Retinal pigment epithelial cell (primary cell): ENCODE measurements at regions not wholly inside any gene's neighbourhood (a gene's known extent, or its start where the extent isn't known, plus 50 kb on each side); places are given as distances from the start of the nearest gene placed in this dataset.
A peak's percentile ranks its signal among the peaks of the same experiment; 100 is the strongest.
"Not testable (repeated sequence)": the region's sequence is repeated elsewhere in the genome, so short reads cannot be mapped to it uniquely, and the experiment has no call there.

Experiments used
- DNase-seq: peaks from one replicate; pipeline ENCODE4 v3.0.0-alpha.2; 2010; ENCODE audit warnings: low read depth
- H3K4me3 ChIP-seq: 2 replicates; pipeline ENCODE4 v1.5.1; 2011; ENCODE audit warnings: mild to moderate bottlenecking, low read length, control low read depth, moderate library complexity
- TF ChIP-seq, protein P1 (sequence below): conservative IDR thresholded peaks from 2 replicates; pipeline ENCODE4 v1.5.1; 2011; ENCODE audit warnings: low read depth, low read length, control low read depth, inconsistent platforms

- H3K4me3 ChIP-seq: no peak overlapping the region
- DNase-seq: no peak
Measured at GRCh38 chr5:38615981-38616451, 59.6 kb upstream of the LIFR start.

GRCh38 chr5:38618154-38618553, 61.7 kb upstream of the LIFR start:
- DNase-seq: no peak
- H3K4me3 ChIP-seq: no peak overlapping the region
- TF ChIP-seq, protein P1, sequence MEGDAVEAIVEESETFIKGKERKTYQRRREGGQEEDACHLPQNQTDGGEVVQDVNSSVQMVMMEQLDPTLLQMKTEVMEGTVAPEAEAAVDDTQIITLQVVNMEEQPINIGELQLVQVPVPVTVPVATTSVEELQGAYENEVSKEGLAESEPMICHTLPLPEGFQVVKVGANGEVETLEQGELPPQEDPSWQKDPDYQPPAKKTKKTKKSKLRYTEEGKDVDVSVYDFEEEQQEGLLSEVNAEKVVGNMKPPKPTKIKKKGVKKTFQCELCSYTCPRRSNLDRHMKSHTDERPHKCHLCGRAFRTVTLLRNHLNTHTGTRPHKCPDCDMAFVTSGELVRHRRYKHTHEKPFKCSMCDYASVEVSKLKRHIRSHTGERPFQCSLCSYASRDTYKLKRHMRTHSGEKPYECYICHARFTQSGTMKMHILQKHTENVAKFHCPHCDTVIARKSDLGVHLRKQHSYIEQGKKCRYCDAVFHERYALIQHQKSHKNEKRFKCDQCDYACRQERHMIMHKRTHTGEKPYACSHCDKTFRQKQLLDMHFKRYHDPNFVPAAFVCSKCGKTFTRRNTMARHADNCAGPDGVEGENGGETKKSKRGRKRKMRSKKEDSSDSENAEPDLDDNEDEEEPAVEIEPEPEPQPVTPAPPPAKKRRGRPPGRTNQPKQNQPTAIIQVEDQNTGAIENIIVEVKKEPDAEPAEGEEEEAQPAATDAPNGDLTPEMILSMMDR: no peak

More at GRCh38 chr5:38615981-38616451, 59.6 kb upstream of the LIFR start:
- TF ChIP-seq, protein P1: no peak

- TF ChIP-seq, protein P1: no peak
- no peak for DNase-seq
- H3K4me3 ChIP-seq: no peak overlapping the region
Measured at GRCh38 chr5:38621331-38621730, 64.9 kb upstream of the LIFR start.

DNA sequence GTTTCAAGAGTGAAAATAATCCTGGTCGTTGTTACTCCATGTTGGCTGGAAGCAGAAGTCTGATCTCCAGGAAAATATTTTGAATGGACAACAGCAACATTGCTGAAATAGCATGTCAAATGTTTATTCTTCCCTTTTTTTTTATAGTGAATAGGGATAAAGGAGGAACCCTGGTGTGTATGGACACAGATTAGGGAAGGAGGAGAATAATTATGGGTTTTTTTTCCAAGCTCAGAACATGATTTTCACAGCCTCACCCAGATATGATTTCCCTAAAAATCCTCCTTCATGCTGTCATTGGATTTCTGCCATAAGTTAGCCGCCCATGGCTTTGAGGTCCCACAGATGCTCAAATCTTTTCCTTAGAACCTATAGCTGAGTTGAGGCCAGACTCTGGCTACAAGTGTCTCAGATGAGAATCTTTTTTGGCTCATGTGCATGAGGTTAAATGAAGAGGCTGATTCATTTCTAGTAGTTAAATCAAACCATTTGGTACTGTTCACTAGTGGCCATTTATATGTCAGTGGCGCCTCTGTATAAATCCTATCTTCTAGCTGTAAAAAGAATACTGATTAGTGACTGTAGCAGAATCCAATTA, 65.5 kb upstream of the LIFR start:
- TF ChIP-seq, protein P1: no peak
- no peak for DNase-seq
- no peak overlapping the region for H3K4me3 ChIP-seq

- DNase-seq: no peak
- no peak overlapping the region for H3K4me3 ChIP-seq
- TF ChIP-seq, protein P1: no peak
Measured at GRCh38 chr5:38622723-38623129, 66.3 kb upstream of the LIFR start.

DNA sequence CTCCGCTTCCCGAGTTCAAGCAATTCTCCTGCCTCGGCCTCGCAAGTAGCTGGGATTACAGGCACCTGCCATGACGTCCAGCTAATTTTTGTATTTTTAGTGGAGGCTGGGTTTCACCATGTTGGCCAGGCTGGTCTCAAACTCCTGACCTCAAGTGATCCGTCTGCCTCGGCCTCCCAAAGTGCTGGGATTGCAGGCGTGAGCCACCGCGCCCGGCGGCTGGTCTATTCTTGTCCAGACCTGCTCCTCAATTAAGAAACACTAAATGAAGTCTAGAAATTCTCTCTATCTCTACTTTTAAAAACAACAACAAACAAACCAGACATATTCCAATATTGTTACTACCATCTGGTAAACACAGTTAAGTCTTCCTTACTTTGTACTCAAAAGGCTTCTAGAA, 68.1 kb upstream of the LIFR start:
- not testable (repeated sequence) for DNase-seq, H3K4me3 ChIP-seq

- not testable (repeated sequence) for H3K4me3 ChIP-seq, DNase-seq
Measured at GRCh38 chr5:38631376-38631775, 74.9 kb upstream of the LIFR start.

DNA sequence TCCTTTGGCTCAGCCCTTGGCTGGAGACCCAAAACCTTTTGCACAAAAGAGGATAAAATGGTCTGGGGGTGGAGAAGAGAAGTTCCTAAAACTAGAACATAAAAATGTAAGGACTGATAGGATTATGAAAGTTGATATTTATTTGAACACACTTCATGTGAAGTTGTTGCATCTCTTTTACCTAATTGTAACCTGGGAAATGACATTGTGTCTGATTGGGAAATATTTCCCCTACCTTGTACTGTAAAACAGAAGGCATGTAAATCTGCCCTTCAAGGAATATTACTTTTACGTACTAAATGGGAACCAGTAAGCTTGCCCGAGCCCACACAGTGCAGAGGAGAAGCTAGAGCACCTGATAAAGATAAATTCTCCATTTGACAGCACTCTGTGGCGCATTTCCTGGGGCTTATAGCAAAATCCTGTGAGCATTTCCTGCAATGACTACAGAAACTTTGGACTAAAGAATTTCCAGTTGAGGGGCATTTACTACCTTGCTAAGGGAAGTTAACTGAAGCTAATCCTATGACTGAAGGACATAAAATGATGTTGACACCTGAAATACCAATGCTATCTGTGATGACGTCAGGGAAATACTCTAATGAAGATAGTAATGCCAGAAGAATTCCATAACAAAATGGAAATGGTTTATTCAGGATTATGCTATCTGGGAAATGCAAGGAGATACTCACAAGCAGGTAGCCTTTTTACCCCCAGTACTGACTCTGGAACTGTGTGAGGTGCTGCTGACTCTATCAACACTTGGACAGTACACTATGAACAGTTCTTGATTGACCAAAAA, 78.3 kb upstream of the LIFR start:
- DNase-seq: peak; percentile 75
- H3K4me3 ChIP-seq: no peak overlapping the region
- TF ChIP-seq, protein P1: no peak
